Vagina (tissue), 2 donors: ENCODE measurements at regions not wholly inside any gene's neighbourhood (a gene's known extent, or its start where the extent isn't known, plus 50 kb on each side); places are given as distances from the start of the nearest gene placed in this dataset.

Experiments
- DNase-seq, 2 donors: peaks; one replicate each; pipeline ENCODE4 v3.0.0-alpha.2; 2017; ENCODE audit errors: extremely low spot score in 2 of 2
- H3K27ac ChIP-seq: fragments of 200-600 bp; sonication (generic); one replicate; pipeline ENCODE4 v1.5.1; 2019
- H3K27me3 ChIP-seq: fragments of 200-600 bp; sonication (generic); one replicate; pipeline ENCODE4 v1.5.1; 2019
- H3K36me3 ChIP-seq, 2 donors: fragments of 200-600 bp; sonication (generic); one replicate each; pipeline ENCODE4 v1.5.1; 2017 to 2019
- H3K4me1 ChIP-seq: fragments of 200-600 bp; sonication (generic); one replicate; pipeline ENCODE4 v1.5.1; 2019
- H3K4me3 ChIP-seq, 2 donors: fragments of 200-600 bp; sonication (generic); 1 replicate in 1 of 2; 2 replicates in 1 of 2; pipeline ENCODE4 v1.5.1; 2016 to 2019
- H3K9me3 ChIP-seq: fragments of 200-600 bp; sonication (generic); one replicate; pipeline ENCODE4 v1.5.1; 2019
- POLR2AphosphoS5 ChIP-seq, 2 donors: sonication (generic); formaldehyde crosslinking; IDR thresholded peaks; one replicate each; pipeline ENCODE4 v1.9.0; 2017; ENCODE audit warnings: antibody characterized with exemption in 2 of 2, mild to moderate bottlenecking in 2 of 2, low read depth in 1 of 2; ENCODE audit not compliant: insufficient read depth in 1 of 2
- intact Hi-C: fragments of 100-400 bp; cut with DNase I; formaldehyde crosslinking; loops from one replicate; pipeline ENCODE4 v1.15.1; 2023
- TF ChIP-seq, protein P1 (sequence below), 3 experiments: fragments of 450-650 bp in 2 of 3; fragments of 200-600 bp in 1 of 3; sonication (generic) in 1 of 3; IDR thresholded peaks; one replicate each; pipeline ENCODE4 v1.5.1; 2017 to 2019; ENCODE audit warnings: antibody characterized with exemption in 3 of 3, mild to moderate bottlenecking in 2 of 3, moderate library complexity in 2 of 3

GRCh38 chr9:97803167-97804058, 49.6 kb upstream of the FOXE1 start:
- H3K27me3 ChIP-seq, result peaks cover 6% of the 10 kb centered on the region
- no peak for DNase-seq
- H3K36me3 ChIP-seq, result no peaks in the 10 kb centered on the region
- peak overlapping the region; percentile 36 for H3K27ac ChIP-seq
- H3K9me3 ChIP-seq, result no peaks in the 10 kb centered on the region
- H3K4me1 ChIP-seq, result peaks cover 11% of the 10 kb centered on the region
- intact Hi-C loops, result no loop called here
- no peak for TF ChIP-seq POLR2AphosphoS5 (IDR thresholded peaks at IDR 0.05; ENCODE audit: insufficient read depth in 1 of 2, low read depth in 1 of 2)
- TF ChIP-seq, protein P1, sequence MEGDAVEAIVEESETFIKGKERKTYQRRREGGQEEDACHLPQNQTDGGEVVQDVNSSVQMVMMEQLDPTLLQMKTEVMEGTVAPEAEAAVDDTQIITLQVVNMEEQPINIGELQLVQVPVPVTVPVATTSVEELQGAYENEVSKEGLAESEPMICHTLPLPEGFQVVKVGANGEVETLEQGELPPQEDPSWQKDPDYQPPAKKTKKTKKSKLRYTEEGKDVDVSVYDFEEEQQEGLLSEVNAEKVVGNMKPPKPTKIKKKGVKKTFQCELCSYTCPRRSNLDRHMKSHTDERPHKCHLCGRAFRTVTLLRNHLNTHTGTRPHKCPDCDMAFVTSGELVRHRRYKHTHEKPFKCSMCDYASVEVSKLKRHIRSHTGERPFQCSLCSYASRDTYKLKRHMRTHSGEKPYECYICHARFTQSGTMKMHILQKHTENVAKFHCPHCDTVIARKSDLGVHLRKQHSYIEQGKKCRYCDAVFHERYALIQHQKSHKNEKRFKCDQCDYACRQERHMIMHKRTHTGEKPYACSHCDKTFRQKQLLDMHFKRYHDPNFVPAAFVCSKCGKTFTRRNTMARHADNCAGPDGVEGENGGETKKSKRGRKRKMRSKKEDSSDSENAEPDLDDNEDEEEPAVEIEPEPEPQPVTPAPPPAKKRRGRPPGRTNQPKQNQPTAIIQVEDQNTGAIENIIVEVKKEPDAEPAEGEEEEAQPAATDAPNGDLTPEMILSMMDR (IDR thresholded peaks at IDR 0.05), result peak in 1 of 3 experiments; percentile 18
- peak overlapping the region; percentile 27 to 40 for H3K4me3 ChIP-seq
